ENCODE measurements at regions not wholly inside any gene's neighbourhood (a gene's known extent, or its start where the extent isn't known, plus 50 kb on each side); places are given as distances from the start of the nearest gene placed in this dataset.
"Not testable (repeated sequence)": the region's sequence is repeated elsewhere in the genome, so short reads cannot be mapped to it uniquely, and the experiment has no call there.

DNA sequence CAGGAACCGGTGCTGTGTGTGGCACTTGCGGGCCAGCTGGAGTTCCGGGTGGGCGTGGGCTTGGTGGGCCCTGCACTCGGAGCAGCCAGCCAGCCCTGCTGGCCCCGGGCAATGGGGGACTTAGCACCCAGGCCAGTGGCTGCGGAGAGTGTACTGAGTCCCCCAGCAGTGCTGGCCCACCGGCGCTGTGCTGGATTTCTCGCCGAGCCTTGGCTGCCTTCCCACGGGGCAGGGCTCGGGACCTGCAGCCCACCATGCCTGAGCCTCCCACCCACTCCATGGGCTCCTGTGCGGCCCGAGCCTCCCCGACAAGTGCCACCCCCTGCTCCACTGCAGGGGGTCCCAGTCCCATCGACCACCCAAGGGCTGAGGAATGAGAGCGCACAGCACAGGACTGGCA lies 252.8 kb upstream of the INTU start:
- TF ChIP-seq, protein P1, sequence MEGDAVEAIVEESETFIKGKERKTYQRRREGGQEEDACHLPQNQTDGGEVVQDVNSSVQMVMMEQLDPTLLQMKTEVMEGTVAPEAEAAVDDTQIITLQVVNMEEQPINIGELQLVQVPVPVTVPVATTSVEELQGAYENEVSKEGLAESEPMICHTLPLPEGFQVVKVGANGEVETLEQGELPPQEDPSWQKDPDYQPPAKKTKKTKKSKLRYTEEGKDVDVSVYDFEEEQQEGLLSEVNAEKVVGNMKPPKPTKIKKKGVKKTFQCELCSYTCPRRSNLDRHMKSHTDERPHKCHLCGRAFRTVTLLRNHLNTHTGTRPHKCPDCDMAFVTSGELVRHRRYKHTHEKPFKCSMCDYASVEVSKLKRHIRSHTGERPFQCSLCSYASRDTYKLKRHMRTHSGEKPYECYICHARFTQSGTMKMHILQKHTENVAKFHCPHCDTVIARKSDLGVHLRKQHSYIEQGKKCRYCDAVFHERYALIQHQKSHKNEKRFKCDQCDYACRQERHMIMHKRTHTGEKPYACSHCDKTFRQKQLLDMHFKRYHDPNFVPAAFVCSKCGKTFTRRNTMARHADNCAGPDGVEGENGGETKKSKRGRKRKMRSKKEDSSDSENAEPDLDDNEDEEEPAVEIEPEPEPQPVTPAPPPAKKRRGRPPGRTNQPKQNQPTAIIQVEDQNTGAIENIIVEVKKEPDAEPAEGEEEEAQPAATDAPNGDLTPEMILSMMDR (IDR thresholded peaks at IDR 0.05 in 4 of 5, conservative IDR thresholded peaks at IDR 0.05 in 1 of 5) = not testable (repeated sequence)
- TF ChIP-seq POLR2A (IDR thresholded peaks at IDR 0.05) = not testable (repeated sequence)
